ENCODE measurements at regions not wholly inside any gene's neighbourhood (a gene's known extent, or its start where the extent isn't known, plus 50 kb on each side); places are given as distances from the start of the nearest gene placed in this dataset.

DNA sequence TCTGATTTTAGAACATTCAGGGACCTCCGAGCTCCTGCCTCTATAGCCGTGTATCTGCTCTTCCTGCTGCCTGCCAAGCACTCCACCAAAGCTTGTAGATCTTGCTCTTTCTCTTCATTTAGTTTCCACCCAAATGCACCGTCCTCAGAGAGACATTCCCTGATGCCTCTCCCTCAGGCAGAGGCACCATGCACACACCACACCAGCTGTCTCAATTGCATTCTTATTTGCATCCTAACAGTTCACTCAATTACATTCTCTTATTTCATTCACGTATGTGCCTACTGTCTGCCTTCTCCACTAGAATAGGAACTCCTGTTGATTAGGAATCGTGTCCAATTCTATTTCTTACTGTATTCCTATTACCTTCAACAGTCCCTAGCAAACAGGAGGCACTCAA is 845.4 kb upstream of the TMEM132C start:
- no peaks in the 10 kb centered on the region for H3K9me3 ChIP-seq (ENCODE audit: low read length)
- no peak overlapping the region for H3K4me3 ChIP-seq (ENCODE audit: low read depth, low read length, poor library complexity, severe bottlenecking)
- no peak for DNase-seq (ENCODE audit: low spot score)
- H3K4me1 ChIP-seq (ENCODE audit: insufficient read depth, low read length, poor library complexity, severe bottlenecking), result no peaks in the 10 kb centered on the region
- no peaks in the 10 kb centered on the region for H3K79me2 ChIP-seq (ENCODE audit: insufficient read depth, low read depth, low read length)
- no peak overlapping the region for H3K4me2 ChIP-seq (ENCODE audit: low read length)
- intact Hi-C loops (cut with micrococcal nuclease; ENCODE audit: unreplicated experiment), result no loop called here
- no peaks in the 10 kb centered on the region for H4K20me1 ChIP-seq (ENCODE audit: insufficient read depth, low read length)
- no peaks in the 10 kb centered on the region for H3K36me3 ChIP-seq (ENCODE audit: insufficient read depth, low read length)
- H2AFZ ChIP-seq (ENCODE audit: low read length), result no peak overlapping the region
- no peak overlapping the region for H3K27ac ChIP-seq (ENCODE audit: low read depth, low read length, poor library complexity, severe bottlenecking)
- POLR2A ChIA-PET, result no interaction called here
- no peaks in the 10 kb centered on the region for H3K9me2 ChIP-seq (ENCODE audit: insufficient read depth, low read length)
- CTCF ChIA-PET (ENCODE audit: unreplicated experiment), result no interaction called here
- no TSS peak for BruUV-seq (replicated peaks)
- TF ChIP-seq, protein P1, sequence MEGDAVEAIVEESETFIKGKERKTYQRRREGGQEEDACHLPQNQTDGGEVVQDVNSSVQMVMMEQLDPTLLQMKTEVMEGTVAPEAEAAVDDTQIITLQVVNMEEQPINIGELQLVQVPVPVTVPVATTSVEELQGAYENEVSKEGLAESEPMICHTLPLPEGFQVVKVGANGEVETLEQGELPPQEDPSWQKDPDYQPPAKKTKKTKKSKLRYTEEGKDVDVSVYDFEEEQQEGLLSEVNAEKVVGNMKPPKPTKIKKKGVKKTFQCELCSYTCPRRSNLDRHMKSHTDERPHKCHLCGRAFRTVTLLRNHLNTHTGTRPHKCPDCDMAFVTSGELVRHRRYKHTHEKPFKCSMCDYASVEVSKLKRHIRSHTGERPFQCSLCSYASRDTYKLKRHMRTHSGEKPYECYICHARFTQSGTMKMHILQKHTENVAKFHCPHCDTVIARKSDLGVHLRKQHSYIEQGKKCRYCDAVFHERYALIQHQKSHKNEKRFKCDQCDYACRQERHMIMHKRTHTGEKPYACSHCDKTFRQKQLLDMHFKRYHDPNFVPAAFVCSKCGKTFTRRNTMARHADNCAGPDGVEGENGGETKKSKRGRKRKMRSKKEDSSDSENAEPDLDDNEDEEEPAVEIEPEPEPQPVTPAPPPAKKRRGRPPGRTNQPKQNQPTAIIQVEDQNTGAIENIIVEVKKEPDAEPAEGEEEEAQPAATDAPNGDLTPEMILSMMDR (conservative IDR thresholded peaks at IDR 0.05; ENCODE audit: low read length), result no peak
- TF ChIP-seq EZH2phosphoT487 (IDR thresholded peaks at IDR 0.05; ENCODE audit: borderline replicate concordance, low read depth, low read length), result no peak

DNA sequence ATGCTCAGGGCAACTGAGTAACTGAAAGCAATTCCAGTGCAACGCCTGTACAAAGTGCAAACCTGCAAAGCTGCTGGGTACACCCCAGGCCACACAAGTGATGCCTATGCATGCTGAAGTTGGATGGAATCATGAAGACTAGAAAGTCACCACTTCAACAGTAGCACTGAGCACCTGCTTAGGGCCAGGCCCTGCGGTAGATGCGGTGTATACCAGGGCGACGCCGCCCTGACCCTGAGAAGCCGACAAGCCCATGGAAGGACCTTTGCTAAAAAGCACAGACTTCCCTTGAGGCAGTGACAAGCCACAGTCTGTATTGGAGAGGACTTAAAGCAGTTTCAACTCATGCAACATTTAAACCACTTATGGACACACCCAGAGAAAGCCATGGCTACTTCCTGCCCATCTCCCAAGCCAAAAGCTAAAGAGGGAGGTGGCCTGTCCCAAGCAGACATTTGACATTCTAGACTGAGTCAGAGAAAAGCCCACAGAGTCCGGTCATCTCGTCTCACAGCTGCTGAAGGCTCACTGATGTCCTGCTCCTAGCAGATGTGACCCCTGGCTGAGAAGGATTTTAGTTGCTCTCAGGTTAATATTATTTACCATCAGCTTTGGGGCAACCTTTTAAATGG is 843.9 kb upstream of the TMEM132C start:
- BruUV-seq (replicated peaks), result no TSS peak
- POLR2A ChIA-PET, result no interaction called here
- Histone ChIP-seq H3K4me3 (ENCODE audit: low read depth, low read length, poor library complexity, severe bottlenecking) (no peak overlapping the region), H3K9me3 (ENCODE audit: low read length) (no peaks in the 10 kb centered on the region), H3K79me2 (ENCODE audit: insufficient read depth, low read depth, low read length) (no peaks in the 10 kb centered on the region), H3K9me2 (ENCODE audit: insufficient read depth, low read length) (no peaks in the 10 kb centered on the region), H2AFZ (ENCODE audit: low read length) (no peak overlapping the region), H3K4me1 (ENCODE audit: insufficient read depth, low read length, poor library complexity, severe bottlenecking) (no peaks in the 10 kb centered on the region), H4K20me1 (ENCODE audit: insufficient read depth, low read length) (no peaks in the 10 kb centered on the region), H3K4me2 (ENCODE audit: low read length) (no peak overlapping the region), H3K27ac (ENCODE audit: low read depth, low read length, poor library complexity, severe bottlenecking) (no peak overlapping the region), H3K36me3 (ENCODE audit: insufficient read depth, low read length) (no peaks in the 10 kb centered on the region)
- DNase-seq (ENCODE audit: low spot score), result no peak
- no peak for TF ChIP-seq EZH2phosphoT487 (IDR thresholded peaks at IDR 0.05; ENCODE audit: borderline replicate concordance, low read depth, low read length)
- TF ChIP-seq, protein P1 (conservative IDR thresholded peaks at IDR 0.05; ENCODE audit: low read length), result no peak
- CTCF ChIA-PET (ENCODE audit: unreplicated experiment), result no interaction called here
- intact Hi-C loops (cut with micrococcal nuclease; ENCODE audit: unreplicated experiment), result no loop called here

GRCh38 chr12:127425474-127425873 is 841.5 kb upstream of the TMEM132C start:
- Histone ChIP-seq H3K9me2 (ENCODE audit: insufficient read depth, low read length) (no peaks in the 10 kb centered on the region), H3K4me2 (ENCODE audit: low read length) (no peak overlapping the region), H2AFZ (ENCODE audit: low read length) (no peak overlapping the region), H3K27ac (ENCODE audit: low read depth, low read length, poor library complexity, severe bottlenecking) (no peak overlapping the region), H3K79me2 (ENCODE audit: insufficient read depth, low read depth, low read length) (no peaks in the 10 kb centered on the region), H4K20me1 (ENCODE audit: insufficient read depth, low read length) (no peaks in the 10 kb centered on the region), H3K36me3 (ENCODE audit: insufficient read depth, low read length) (no peaks in the 10 kb centered on the region), H3K9me3 (ENCODE audit: low read length) (no peaks in the 10 kb centered on the region), H3K4me3 (ENCODE audit: low read depth, low read length, poor library complexity, severe bottlenecking) (no peak overlapping the region), H3K4me1 (ENCODE audit: insufficient read depth, low read length, poor library complexity, severe bottlenecking) (no peaks in the 10 kb centered on the region)
- intact Hi-C loops (cut with micrococcal nuclease; ENCODE audit: unreplicated experiment), result no loop called here
- DNase-seq (ENCODE audit: low spot score), result no peak
- BruUV-seq (replicated peaks), result no TSS peak
- TF ChIP-seq, protein P1 (conservative IDR thresholded peaks at IDR 0.05; ENCODE audit: low read length), result no peak
- no peak for TF ChIP-seq EZH2phosphoT487 (IDR thresholded peaks at IDR 0.05; ENCODE audit: borderline replicate concordance, low read depth, low read length)
- CTCF ChIA-PET (ENCODE audit: unreplicated experiment), result no interaction called here
- POLR2A ChIA-PET, result no interaction called here
